T-helper 22 cell (primary cell): ENCODE measurements at regions not wholly inside any gene's neighbourhood (a gene's known extent, or its start where the extent isn't known, plus 50 kb on each side); places are given as distances from the start of the nearest gene placed in this dataset.
"Not testable (repeated sequence)": the region's sequence is repeated elsewhere in the genome, so short reads cannot be mapped to it uniquely, and the experiment has no call there.

Experiments used
- DNase-seq: peaks from one replicate; pipeline ENCODE4 v3.0.0-alpha.2; 2020; ENCODE audit warnings: low read depth

DNA sequence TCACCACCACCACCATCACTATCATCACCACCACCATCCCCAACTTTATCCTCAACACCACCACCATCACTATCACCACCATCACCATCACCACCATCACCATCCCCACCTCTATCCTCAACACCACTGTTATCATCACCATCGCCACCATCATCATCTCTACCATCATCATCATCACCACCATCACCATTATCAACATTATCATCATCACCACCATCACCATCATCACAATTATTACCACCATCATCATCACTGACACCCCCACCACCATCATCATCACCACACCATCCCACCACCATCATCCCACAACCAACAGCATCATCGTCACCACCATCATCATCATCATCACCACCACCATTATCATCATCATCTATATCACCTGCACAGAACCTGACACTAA, 188.4 kb upstream of the PWP1 start:
- DNase-seq = no peak

GRCh38 chr12:107500307-107500706, 185.3 kb upstream of the PWP1 start:
- no peak for DNase-seq

GRCh38 chr12:107501681-107502080, 183.9 kb upstream of the PWP1 start:
- DNase-seq = no peak

GRCh38 chr12:107503129-107503855, 182.3 kb upstream of the PWP1 start:
- no peak for DNase-seq

- no peak for DNase-seq
Measured at GRCh38 chr12:107503887-107504885, 181.4 kb upstream of the PWP1 start.

- DNase-seq = no peak
Measured at GRCh38 chr12:107509421-107509820, 176.2 kb upstream of the PWP1 start.

DNA sequence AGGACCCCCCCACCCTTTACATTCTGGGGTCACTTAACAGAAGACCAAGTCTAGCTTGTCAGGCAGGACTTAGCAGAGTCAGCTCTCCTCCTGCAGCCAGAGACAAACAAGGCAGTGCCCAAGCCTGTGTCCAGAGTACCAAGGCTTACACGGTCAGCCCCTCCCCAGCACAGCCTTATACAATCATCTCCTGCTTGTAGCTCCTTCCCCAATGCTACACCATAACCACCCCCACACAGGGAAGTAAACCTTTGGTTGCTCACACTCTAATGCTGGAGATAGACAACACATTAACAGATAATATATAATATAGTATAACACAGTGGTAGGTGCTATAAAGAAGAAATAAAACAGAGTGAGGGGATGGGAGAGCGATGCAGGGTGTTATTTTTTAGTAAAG, 175.4 kb upstream of the PWP1 start:
- no peak for DNase-seq

- DNase-seq = no peak
Measured at GRCh38 chr12:107511292-107511691, 174.3 kb upstream of the PWP1 start.

DNA sequence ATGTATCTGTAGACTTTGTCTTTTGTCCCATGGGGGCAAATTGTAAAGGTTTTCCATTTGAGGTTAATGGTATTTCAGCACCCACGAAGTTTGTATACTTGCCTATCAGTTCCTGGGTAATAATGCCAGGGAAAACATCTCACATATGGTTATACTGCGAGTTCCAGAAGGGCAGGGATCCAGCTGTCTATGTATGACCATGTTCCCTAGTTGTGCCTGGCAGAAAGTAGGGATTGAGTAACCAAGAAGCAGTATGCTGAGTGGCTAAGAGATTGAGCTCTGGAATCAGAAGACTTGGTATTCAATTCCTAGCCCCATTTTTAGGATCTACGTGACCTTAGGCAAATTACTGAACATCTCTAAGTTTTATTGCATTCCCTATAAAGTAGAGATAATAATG, 173.2 kb upstream of the PWP1 start:
- no peak for DNase-seq

GRCh38 chr12:107513184-107513583, 172.4 kb upstream of the PWP1 start:
- no peak for DNase-seq

GRCh38 chr12:107513636-107514400, 171.8 kb upstream of the PWP1 start:
- DNase-seq = no peak

- DNase-seq = no peak
Measured at GRCh38 chr12:107514887-107515445, 170.6 kb upstream of the PWP1 start.

DNA sequence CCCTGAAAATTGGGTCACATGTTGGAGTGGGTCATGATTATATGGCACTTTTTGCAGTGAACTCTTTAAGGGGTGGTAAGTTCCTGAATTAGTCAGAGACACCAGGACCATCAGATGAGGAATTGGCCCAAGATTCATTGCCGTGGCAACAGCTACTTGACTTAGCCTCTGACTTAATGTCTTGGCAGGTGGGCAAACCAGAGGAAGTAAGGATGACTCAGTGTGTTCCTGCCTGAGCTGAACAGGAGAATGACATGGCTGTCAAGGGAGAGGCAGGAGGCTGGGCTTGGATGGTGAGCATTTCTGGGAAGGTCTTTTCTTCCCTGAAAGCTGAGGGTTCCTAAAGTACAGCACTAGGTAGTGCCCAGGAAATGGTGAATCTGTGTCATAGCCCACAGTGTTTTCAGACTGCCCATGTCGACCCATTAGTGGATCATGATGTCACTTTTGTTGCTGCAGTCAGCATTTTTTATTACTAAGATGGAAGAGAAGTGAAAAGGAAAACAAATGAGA, 170.1 kb upstream of the PWP1 start:
- no peak for DNase-seq

GRCh38 chr12:107517816-107518215, 167.8 kb upstream of the PWP1 start:
- DNase-seq = not testable (repeated sequence)

DNA sequence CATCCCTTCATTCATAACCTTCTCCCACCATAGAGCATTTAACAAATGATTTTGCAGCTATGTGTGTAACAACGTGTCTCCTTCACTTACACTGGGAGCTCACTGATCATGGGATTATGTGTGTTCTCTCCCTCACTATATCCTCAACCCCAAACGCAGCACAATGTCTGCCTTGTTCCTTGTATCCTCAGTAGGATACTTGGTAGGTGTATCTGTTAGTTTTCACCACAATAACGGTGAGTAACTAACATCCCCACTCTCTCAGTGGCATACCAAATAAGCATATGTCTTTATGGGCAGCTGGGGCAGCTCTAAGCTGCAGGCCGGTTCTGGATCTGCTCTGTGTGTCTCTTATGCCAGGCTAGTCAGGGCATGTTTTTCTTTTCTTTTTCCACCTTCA, 166.7 kb upstream of the PWP1 start:
- DNase-seq = no peak

DNA sequence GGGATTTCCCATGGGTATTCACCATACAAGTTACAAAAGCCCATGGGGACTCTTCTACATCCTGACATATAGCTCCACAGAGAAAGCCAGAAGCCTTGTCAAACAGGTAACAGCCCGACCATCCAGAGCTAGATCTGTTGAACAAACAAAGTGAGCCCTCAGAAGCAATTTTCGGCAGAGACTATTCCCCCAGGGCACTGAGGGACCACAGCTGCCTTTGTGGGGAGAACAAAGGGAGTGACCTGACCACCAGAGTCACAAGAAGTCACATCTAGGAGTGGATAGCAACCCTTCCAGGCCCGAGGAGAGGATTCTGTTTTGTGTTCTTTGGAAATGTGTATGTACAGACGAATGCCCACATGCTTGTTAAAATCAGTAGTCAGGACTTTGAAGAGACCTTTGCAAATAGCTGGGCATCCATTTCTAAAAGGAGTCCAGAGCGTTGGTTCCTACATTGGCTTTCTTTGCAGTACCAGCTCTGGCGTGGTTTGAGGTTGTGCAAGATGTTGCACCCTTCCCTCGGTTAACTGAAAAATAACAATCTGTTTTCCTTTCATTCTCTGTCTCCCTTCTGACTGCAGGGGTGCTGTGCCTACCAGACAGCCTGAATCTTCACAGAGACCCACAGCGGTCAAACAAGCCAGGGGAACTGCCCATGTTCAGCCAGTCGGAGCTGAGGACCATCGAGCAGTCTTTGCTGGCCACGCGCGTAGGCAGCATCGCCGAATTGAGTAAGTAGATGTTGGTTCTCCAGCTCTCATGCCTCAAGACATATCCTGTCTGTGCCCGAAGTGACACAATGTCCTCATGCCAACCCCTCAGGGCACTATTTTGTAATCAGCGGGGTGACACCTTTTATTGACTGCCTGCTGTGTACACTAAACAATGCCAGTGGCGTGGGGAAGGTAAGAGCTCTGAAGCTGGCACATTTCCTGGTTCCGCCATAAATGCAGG, 165.4 kb upstream of the PWP1 start:
- no peak for DNase-seq

GRCh38 chr12:107521826-107522355, 163.7 kb upstream of the PWP1 start:
- no peak for DNase-seq

- no peak for DNase-seq
Measured at GRCh38 chr12:107522692-107523477, 162.7 kb upstream of the PWP1 start.

GRCh38 chr12:107523775-107524535, 161.6 kb upstream of the PWP1 start:
- DNase-seq = no peak
